HEK293 (cell line): ENCODE measurements at regions not wholly inside any gene's neighbourhood (a gene's known extent, or its start where the extent isn't known, plus 50 kb on each side); places are given as distances from the start of the nearest gene placed in this dataset.

Experiments used
- CTCF ChIP-seq: fragments of 450-650 bp; formaldehyde crosslinking; IDR thresholded peaks from 2 replicates; pipeline ENCODE4 v1.5.1; 2016; ENCODE audit warnings: missing biosample characterization, missing genetic modification characterization
- ZNF549 ChIP-seq: fragments of 450-650 bp; IDR thresholded peaks from 2 replicates; pipeline ENCODE4 v1.5.1; 2018; ENCODE audit warnings: missing biosample characterization, missing genetic modification characterization, mild to moderate bottlenecking, inconsistent platforms, moderate library complexity

GRCh38 chr3:118213892-118214291 lies 820.8 kb downstream of the IGSF11 start:
- TF ChIP-seq CTCF (tag by site-specific recombination) (no peak), ZNF549 (tag by site-specific recombination) (no peak)
